GM18519 (cell line): ENCODE measurements at regions not wholly inside any gene's neighbourhood (a gene's known extent, or its start where the extent isn't known, plus 50 kb on each side); places are given as distances from the start of the nearest gene placed in this dataset.

Experiments used
- ATAC-seq: cut with Tn5 transposase; IDR thresholded peaks from one replicate; pipeline ENCODE4 v1.9.1; 2021; ENCODE audit warnings: mild to moderate bottlenecking, moderate library complexity; ENCODE audit not compliant: unreplicated experiment, low FRiP score

GRCh38 chr7:84686373-84686772 is 491.8 kb upstream of the SEMA3A start:
- no peak for ATAC-seq

- no peak for ATAC-seq
Measured at GRCh38 chr7:84684836-84685480, 490.4 kb upstream of the SEMA3A start.

- ATAC-seq = no peak
Measured at GRCh38 chr7:84682543-84682942, 488.0 kb upstream of the SEMA3A start.

- ATAC-seq = no peak
Measured at GRCh38 chr7:84678841-84679240, 484.3 kb upstream of the SEMA3A start.

GRCh38 chr7:84677117-84677732 is 482.6 kb upstream of the SEMA3A start:
- ATAC-seq = no peak

GRCh38 chr7:84675633-84676034 is 481.0 kb upstream of the SEMA3A start:
- no peak for ATAC-seq

- no peak for ATAC-seq
Measured at GRCh38 chr7:84674236-84674913, 479.8 kb upstream of the SEMA3A start.

GRCh38 chr7:84669177-84669732 is 474.7 kb upstream of the SEMA3A start:
- no peak for ATAC-seq

GRCh38 chr7:84668116-84668515 is 473.5 kb upstream of the SEMA3A start:
- ATAC-seq = no peak

GRCh38 chr7:84666651-84667050 is 472.1 kb upstream of the SEMA3A start:
- no peak for ATAC-seq

GRCh38 chr7:84665339-84665738 is 470.8 kb upstream of the SEMA3A start:
- no peak for ATAC-seq

- no peak for ATAC-seq
Measured at GRCh38 chr7:84664626-84665025, 470.0 kb upstream of the SEMA3A start.

- no peak for ATAC-seq
Measured at GRCh38 chr7:84663224-84663623, 468.6 kb upstream of the SEMA3A start.

GRCh38 chr7:84658286-84658685 is 463.7 kb upstream of the SEMA3A start:
- no peak for ATAC-seq

- ATAC-seq = no peak
Measured at GRCh38 chr7:84654273-84654672, 459.7 kb upstream of the SEMA3A start.

GRCh38 chr7:84651876-84652275 is 457.3 kb upstream of the SEMA3A start:
- ATAC-seq = no peak

- ATAC-seq = no peak
Measured at GRCh38 chr7:84647797-84648757, 453.5 kb upstream of the SEMA3A start.

- no peak for ATAC-seq
Measured at GRCh38 chr7:84642611-84643010, 448.0 kb upstream of the SEMA3A start.

GRCh38 chr7:84640637-84641036 is 446.0 kb upstream of the SEMA3A start:
- no peak for ATAC-seq

- no peak for ATAC-seq
Measured at GRCh38 chr7:84638339-84638697, 443.7 kb upstream of the SEMA3A start.
